Cardiac muscle cell (in vitro differentiated cells and primary cell): ENCODE measurements at regions not wholly inside any gene's neighbourhood (a gene's known extent, or its start where the extent isn't known, plus 50 kb on each side); places are given as distances from the start of the nearest gene placed in this dataset.
A peak's percentile ranks its signal among the peaks of the same experiment; 100 is the strongest.
"Not testable (repeated sequence)": the region's sequence is repeated elsewhere in the genome, so short reads cannot be mapped to it uniquely, and the experiment has no call there.

Experiments
- DNase-seq, 2 donors: peaks; one replicate each; pipeline versions ENCODE4 v3.0.0 to v3.0.0-alpha.2; 2010 to 2017; ENCODE audit warnings: low read depth in 1 of 2, low spot score in 1 of 2
- H3K27ac ChIP-seq: fragments of 200-600 bp; sonication (generic); 2 replicates; pipeline ENCODE4 v1.5.1; 2016
- H3K27me3 ChIP-seq: fragments of 200-600 bp; sonication (generic); 2 replicates; pipeline ENCODE4 v1.6.0; 2016; ENCODE audit warnings: control low read depth
- H3K36me3 ChIP-seq: fragments of 200-600 bp; sonication (generic); 2 replicates; pipeline ENCODE4 v1.5.1; 2016; ENCODE audit warnings: control low read depth
- H3K4me1 ChIP-seq: fragments of 200-600 bp; sonication (generic); 2 replicates; pipeline ENCODE4 v1.8.1; 2017; ENCODE audit warnings: low read depth, mild to moderate bottlenecking, mixed run types
- H3K4me3 ChIP-seq: fragments of 200-600 bp; sonication (generic); 2 replicates; pipeline ENCODE4 v1.5.1; 2016; ENCODE audit warnings: mild to moderate bottlenecking
- H3K9me3 ChIP-seq: fragments of 200-600 bp; sonication (generic); 2 replicates; pipeline ENCODE4 v1.5.1; 2017; ENCODE audit warnings: low read depth, mild to moderate bottlenecking, control low read depth
- TF ChIP-seq, protein P1 (sequence below): IDR thresholded peaks from 2 replicates; pipeline ENCODE4 v1.5.1; 2012; ENCODE audit warnings: low read depth, mild to moderate bottlenecking, low read length

GRCh38 chr4:28842271-28842670 is 1877.9 kb upstream of the PCDH7 start:
- H3K4me1 ChIP-seq = no peaks in the 10 kb centered on the region
- TF ChIP-seq, protein P1, sequence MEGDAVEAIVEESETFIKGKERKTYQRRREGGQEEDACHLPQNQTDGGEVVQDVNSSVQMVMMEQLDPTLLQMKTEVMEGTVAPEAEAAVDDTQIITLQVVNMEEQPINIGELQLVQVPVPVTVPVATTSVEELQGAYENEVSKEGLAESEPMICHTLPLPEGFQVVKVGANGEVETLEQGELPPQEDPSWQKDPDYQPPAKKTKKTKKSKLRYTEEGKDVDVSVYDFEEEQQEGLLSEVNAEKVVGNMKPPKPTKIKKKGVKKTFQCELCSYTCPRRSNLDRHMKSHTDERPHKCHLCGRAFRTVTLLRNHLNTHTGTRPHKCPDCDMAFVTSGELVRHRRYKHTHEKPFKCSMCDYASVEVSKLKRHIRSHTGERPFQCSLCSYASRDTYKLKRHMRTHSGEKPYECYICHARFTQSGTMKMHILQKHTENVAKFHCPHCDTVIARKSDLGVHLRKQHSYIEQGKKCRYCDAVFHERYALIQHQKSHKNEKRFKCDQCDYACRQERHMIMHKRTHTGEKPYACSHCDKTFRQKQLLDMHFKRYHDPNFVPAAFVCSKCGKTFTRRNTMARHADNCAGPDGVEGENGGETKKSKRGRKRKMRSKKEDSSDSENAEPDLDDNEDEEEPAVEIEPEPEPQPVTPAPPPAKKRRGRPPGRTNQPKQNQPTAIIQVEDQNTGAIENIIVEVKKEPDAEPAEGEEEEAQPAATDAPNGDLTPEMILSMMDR = no peak
- H3K36me3 ChIP-seq = no peaks in the 10 kb centered on the region
- no peaks in the 10 kb centered on the region for H3K9me3 ChIP-seq
- no peak overlapping the region for H3K4me3 ChIP-seq
- H3K27me3 ChIP-seq = no peaks in the 10 kb centered on the region
- DNase-seq = no peak
- H3K27ac ChIP-seq = no peak overlapping the region

GRCh38 chr4:28845158-28845557 is 1875.0 kb upstream of the PCDH7 start:
- Histone ChIP-seq H3K9me3 (no peaks in the 10 kb centered on the region), H3K27ac (no peak overlapping the region), H3K36me3 (no peaks in the 10 kb centered on the region), H3K27me3 (no peaks in the 10 kb centered on the region), H3K4me1 (no peaks in the 10 kb centered on the region), H3K4me3 (no peak overlapping the region)
- TF ChIP-seq, protein P1 = no peak
- no peak for DNase-seq

- not testable (repeated sequence) for H3K27ac ChIP-seq, H3K27me3 ChIP-seq, DNase-seq, H3K4me3 ChIP-seq, H3K36me3 ChIP-seq, H3K9me3 ChIP-seq, H3K4me1 ChIP-seq
Measured at GRCh38 chr4:28857028-28857427, 1863.1 kb upstream of the PCDH7 start.

DNA sequence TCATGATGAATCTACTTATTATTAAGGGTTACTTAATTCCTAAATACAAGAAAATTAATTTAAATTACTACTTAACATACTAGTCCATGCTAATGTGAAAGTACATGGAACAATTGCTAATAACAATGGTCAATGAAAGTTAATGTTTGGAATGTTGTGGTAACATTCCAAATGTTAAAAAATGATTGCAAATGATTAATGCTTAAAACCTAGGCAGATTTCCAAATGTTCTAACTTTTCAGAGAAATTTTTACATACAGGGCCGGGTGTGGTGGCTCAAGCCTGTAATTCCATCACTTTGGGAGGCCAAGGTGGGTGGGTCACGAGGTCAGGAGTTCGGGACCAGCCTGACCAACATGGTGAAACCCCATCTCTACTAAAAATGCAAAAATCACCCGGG is 1851.3 kb upstream of the PCDH7 start:
- H3K4me3 ChIP-seq = no peak overlapping the region
- no peaks in the 10 kb centered on the region for H3K9me3 ChIP-seq
- peak in 1 of 2 donors; percentile 1 for DNase-seq
- H3K27ac ChIP-seq = no peak overlapping the region
- TF ChIP-seq, protein P1 = no peak
- H3K27me3 ChIP-seq = no peaks in the 10 kb centered on the region
- no peaks in the 10 kb centered on the region for H3K4me1 ChIP-seq
- H3K36me3 ChIP-seq = no peaks in the 10 kb centered on the region

DNA sequence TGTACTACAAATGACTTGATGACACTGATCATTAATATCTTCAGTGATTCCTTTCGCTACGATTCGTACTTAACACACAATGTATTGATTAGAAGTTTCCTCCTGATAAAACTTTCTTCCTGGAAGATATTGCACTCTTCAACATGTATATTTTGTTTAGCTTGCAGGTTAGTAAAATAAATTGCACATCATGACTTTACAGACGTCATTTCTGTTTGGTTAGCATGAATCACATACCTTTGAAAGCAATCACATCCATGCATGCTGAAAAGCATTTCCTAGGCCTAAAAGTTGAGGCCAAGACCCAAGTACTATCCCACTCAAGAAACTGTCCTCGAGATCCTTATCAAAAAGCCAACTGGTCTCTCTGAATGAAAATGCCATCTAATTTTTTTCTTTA is 1841.0 kb upstream of the PCDH7 start:
- no peaks in the 10 kb centered on the region for H3K4me1 ChIP-seq
- no peaks in the 10 kb centered on the region for H3K9me3 ChIP-seq
- TF ChIP-seq, protein P1 = no peak
- DNase-seq = no peak
- no peaks in the 10 kb centered on the region for H3K36me3 ChIP-seq
- no peak overlapping the region for H3K4me3 ChIP-seq
- H3K27ac ChIP-seq = no peak overlapping the region
- no peaks in the 10 kb centered on the region for H3K27me3 ChIP-seq

DNA sequence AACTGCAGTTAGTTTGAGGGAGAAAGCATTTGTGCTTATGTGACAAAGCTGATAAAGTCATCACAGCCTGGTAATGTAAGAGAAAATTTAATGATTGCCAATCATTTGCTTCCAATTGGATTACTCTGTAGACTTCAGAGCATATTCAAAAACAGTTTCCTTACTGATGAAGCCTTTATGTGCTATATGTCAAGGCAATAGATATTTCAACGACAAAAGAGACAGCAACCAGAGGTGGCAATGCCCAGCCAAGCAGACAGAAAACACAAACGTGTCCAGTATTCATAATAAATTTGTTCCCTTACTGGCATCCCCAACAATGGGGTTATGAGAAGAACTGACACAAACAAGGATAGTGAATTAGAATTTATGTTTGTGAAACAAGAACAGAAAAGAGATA is 1840.3 kb upstream of the PCDH7 start:
- Histone ChIP-seq H3K27ac (no peak overlapping the region), H3K27me3 (no peaks in the 10 kb centered on the region), H3K9me3 (no peaks in the 10 kb centered on the region), H3K4me1 (no peaks in the 10 kb centered on the region), H3K4me3 (no peak overlapping the region), H3K36me3 (no peaks in the 10 kb centered on the region)
- no peak for DNase-seq
- TF ChIP-seq, protein P1 = no peak
